HUES6 (cell line): ENCODE measurements at regions not wholly inside any gene's neighbourhood (a gene's known extent, or its start where the extent isn't known, plus 50 kb on each side); places are given as distances from the start of the nearest gene placed in this dataset.

Source experiments
- H3K27ac ChIP-seq: 2 replicates; pipeline ENCODE4 v1.7.0; 2013; ENCODE audit warnings: low read depth, mild to moderate bottlenecking, low read length, inconsistent platforms
- H3K27me3 ChIP-seq: 2 replicates; pipeline ENCODE4 v1.6.1; 2013; ENCODE audit warnings: low read length; ENCODE audit not compliant: control insufficient read depth, insufficient read depth
- H3K36me3 ChIP-seq: 2 replicates; pipeline ENCODE4 v1.6.1; 2013; ENCODE audit warnings: low read length; ENCODE audit not compliant: control insufficient read depth, insufficient read depth
- H3K4me1 ChIP-seq: 2 replicates; pipeline ENCODE4 v1.6.1; 2013; ENCODE audit warnings: low read length; ENCODE audit not compliant: control insufficient read depth, insufficient read depth
- H3K4me3 ChIP-seq: 2 replicates; pipeline ENCODE4 v1.5.1; 2013; ENCODE audit warnings: low read depth, low read length
- H3K9ac ChIP-seq: one replicate; pipeline ENCODE4 v1.6.1; 2013; ENCODE audit warnings: mild to moderate bottlenecking, low read length
- H3K9me3 ChIP-seq: 2 replicates; pipeline ENCODE4 v1.6.1; 2013; ENCODE audit warnings: low read depth, low read length; ENCODE audit not compliant: control insufficient read depth, insufficient read depth

DNA sequence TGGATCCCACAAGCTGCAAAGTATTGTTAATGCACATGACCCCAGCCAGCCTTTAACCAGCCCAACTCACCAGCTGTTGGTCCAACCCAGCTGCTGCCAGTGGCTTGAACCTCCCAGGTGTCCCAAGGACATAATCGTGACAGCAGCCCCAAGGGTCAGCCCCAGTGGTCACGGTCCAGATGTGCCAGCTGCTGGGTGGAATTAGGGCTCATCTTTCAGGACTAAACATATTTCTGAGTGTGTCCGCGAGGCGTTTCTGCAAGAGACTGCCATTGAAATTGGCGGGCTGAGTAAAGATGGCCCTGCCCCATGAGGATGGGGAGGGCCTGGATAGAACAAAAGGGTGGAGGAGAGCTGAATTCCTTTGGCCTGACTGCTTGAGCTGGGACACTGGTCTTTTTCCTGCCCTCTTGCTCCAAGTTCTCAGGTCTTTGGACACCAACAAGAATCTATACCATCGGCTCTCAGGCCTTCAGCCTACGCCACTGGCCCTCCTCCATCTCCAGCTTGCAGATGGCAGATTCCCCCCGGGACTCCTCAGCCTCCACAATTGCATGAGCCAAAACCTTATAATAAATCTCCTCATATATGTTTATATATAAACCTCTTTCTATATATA lies 240.2 kb downstream of the MN1 start:
- no peak overlapping the region for H3K4me3 ChIP-seq
- H3K9ac ChIP-seq = no peak overlapping the region
- no peak overlapping the region for H3K27ac ChIP-seq
- H3K4me1 ChIP-seq = peaks cover 14% of the 10 kb centered on the region; the same call in 1 of the 2 replicates
- peaks cover 4% of the 10 kb centered on the region for H3K9me3 ChIP-seq
- H3K27me3 ChIP-seq = no peaks in the 10 kb centered on the region
- no peaks in the 10 kb centered on the region for H3K36me3 ChIP-seq

DNA sequence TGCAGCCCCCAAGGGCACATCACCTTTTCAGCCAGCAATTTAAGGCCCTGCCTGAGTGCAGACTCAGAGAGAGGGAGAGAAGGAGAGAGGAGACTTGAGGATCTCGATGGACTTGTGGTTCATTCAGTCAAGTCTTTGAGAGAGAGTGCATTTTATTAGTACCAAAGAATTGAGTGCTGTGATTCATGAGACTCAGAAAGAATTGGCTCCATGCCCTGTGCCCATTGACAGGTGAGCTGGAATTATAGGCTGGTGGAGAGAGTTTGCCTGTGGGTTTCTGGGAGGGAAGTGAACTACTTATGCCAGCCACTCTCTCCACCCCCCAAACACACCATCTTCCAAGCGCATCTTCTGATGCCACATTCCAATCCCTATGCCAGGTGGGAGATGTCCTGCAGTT lies 236.8 kb downstream of the MN1 start:
- peaks cover 8% of the 10 kb centered on the region; the same call in 1 of the 2 replicates for H3K27me3 ChIP-seq
- peaks cover 4% of the 10 kb centered on the region for H3K9me3 ChIP-seq

GRCh38 chr22:27566602-27567001 lies 235.0 kb downstream of the MN1 start:
- Histone ChIP-seq H3K27me3 (peaks cover 8% of the 10 kb centered on the region; the same call in 1 of the 2 replicates), H3K9ac (no peak overlapping the region), H3K36me3 (no peaks in the 10 kb centered on the region), H3K27ac (no peak overlapping the region), H3K4me1 (0 out of 2 replicates have a peak, but pooled peaks cover under 1% of the 10 kb centered on the region), H3K9me3 (peaks cover 4% of the 10 kb centered on the region), H3K4me3 (no peak overlapping the region)

More for the DNA sequence above, 236.8 kb downstream of the MN1 start:
- Histone ChIP-seq H3K36me3 (no peaks in the 10 kb centered on the region), H3K4me1 (peaks cover 5% of the 10 kb centered on the region; the same call in 1 of the 2 replicates), H3K9ac (no peak overlapping the region), H3K27ac (no peak overlapping the region), H3K4me3 (no peak overlapping the region)

- Histone ChIP-seq H3K4me3 (no peak overlapping the region), H3K27me3 (peaks cover 8% of the 10 kb centered on the region; the same call in 1 of the 2 replicates), H3K9me3 (peaks cover 6% of the 10 kb centered on the region), H3K9ac (no peak overlapping the region), H3K36me3 (no peaks in the 10 kb centered on the region), H3K4me1 (0 out of 2 replicates have a peak, but pooled peaks cover 3% of the 10 kb centered on the region), H3K27ac (no peak overlapping the region)
Observed at GRCh38 chr22:27568265-27568664, 233.3 kb downstream of the MN1 start.

GRCh38 chr22:27571463-27572277 lies 229.9 kb downstream of the MN1 start:
- H3K4me1 ChIP-seq = 0 out of 2 replicates have a peak, but pooled peaks cover 3% of the 10 kb centered on the region
- peaks cover 2% of the 10 kb centered on the region; the same call in 1 of the 2 replicates for H3K9me3 ChIP-seq
- peaks cover 10% of the 10 kb centered on the region; the same call in 1 of the 2 replicates for H3K27me3 ChIP-seq
- no peaks in the 10 kb centered on the region for H3K36me3 ChIP-seq
- no peak overlapping the region for H3K4me3 ChIP-seq
- H3K9ac ChIP-seq = no peak overlapping the region
- no peak overlapping the region for H3K27ac ChIP-seq

GRCh38 chr22:27572278-27572666 lies 229.3 kb downstream of the MN1 start:
- Histone ChIP-seq H3K36me3 (no peaks in the 10 kb centered on the region), H3K27me3 (peaks cover 10% of the 10 kb centered on the region; the same call in 1 of the 2 replicates), H3K9me3 (peaks cover 2% of the 10 kb centered on the region; the same call in 1 of the 2 replicates), H3K4me3 (no peak overlapping the region), H3K27ac (no peak overlapping the region), H3K9ac (no peak overlapping the region), H3K4me1 (peaks cover 3% of the 10 kb centered on the region; the same call in 1 of the 2 replicates)

GRCh38 chr22:27573280-27574001 lies 228.1 kb downstream of the MN1 start:
- H3K4me3 ChIP-seq = no peak overlapping the region
- no peak overlapping the region for H3K27ac ChIP-seq
- H3K9ac ChIP-seq = no peak overlapping the region
- H3K4me1 ChIP-seq = peaks cover 3% of the 10 kb centered on the region; the same call in 1 of the 2 replicates
- H3K36me3 ChIP-seq = no peaks in the 10 kb centered on the region
- peaks cover 7% of the 10 kb centered on the region; the same call in 1 of the 2 replicates for H3K27me3 ChIP-seq
- H3K9me3 ChIP-seq = peaks cover 2% of the 10 kb centered on the region; the same call in 1 of the 2 replicates

- no peak overlapping the region for H3K9ac ChIP-seq
- no peaks in the 10 kb centered on the region for H3K36me3 ChIP-seq
- peaks cover 4% of the 10 kb centered on the region; the same call in 1 of the 2 replicates for H3K27me3 ChIP-seq
- H3K9me3 ChIP-seq = peaks cover 2% of the 10 kb centered on the region; the same call in 1 of the 2 replicates
- peaks cover 3% of the 10 kb centered on the region; the same call in 1 of the 2 replicates for H3K4me1 ChIP-seq
- no peak overlapping the region for H3K27ac ChIP-seq
- H3K4me3 ChIP-seq = no peak overlapping the region
Observed at GRCh38 chr22:27574002-27574366, 227.6 kb downstream of the MN1 start.

GRCh38 chr22:27574651-27575050 lies 226.9 kb downstream of the MN1 start:
- no peak overlapping the region for H3K4me3 ChIP-seq
- H3K27me3 ChIP-seq = peaks cover 8% of the 10 kb centered on the region; the same call in 1 of the 2 replicates
- peaks cover 3% of the 10 kb centered on the region; the same call in 1 of the 2 replicates for H3K4me1 ChIP-seq
- peaks cover 2% of the 10 kb centered on the region; the same call in 1 of the 2 replicates for H3K9me3 ChIP-seq
- no peak overlapping the region for H3K9ac ChIP-seq
- no peak overlapping the region for H3K27ac ChIP-seq
- no peaks in the 10 kb centered on the region for H3K36me3 ChIP-seq

DNA sequence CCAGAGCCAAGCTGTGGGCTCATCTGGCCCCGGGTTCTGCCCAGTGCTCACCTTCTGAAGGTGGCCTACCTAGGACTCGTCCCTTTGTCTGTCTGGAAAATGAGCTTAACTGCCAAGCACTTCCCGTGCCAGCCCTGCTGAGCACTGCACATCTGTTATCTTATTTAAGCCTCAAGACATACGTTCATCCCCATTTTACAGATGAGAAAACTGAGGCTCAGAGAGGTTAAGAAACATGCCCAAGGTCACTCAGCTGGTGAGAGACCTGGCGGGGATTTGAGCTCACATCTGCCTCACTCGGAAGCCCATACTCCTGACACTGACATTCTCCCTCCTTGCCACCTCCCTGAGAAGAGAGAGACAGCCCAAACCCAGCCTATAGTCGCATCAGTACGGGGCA lies 226.2 kb downstream of the MN1 start:
- H3K27me3 ChIP-seq = peaks cover 8% of the 10 kb centered on the region; the same call in 1 of the 2 replicates
- no peak overlapping the region for H3K9ac ChIP-seq
- no peak overlapping the region for H3K4me3 ChIP-seq
- H3K9me3 ChIP-seq = peaks cover 2% of the 10 kb centered on the region; the same call in 1 of the 2 replicates
- H3K27ac ChIP-seq = no peak overlapping the region
- H3K36me3 ChIP-seq = no peaks in the 10 kb centered on the region
- peaks cover 3% of the 10 kb centered on the region; the same call in 1 of the 2 replicates for H3K4me1 ChIP-seq
